ENCODE measurements at regions not wholly inside any gene's neighbourhood (a gene's known extent, or its start where the extent isn't known, plus 50 kb on each side); places are given as distances from the start of the nearest gene placed in this dataset.

- Histone ChIP-seq H3K27me3 (no peaks in the 10 kb centered on the region), H3K4me1 (peaks cover 0 to 7% (median 0%) of the 10 kb centered on the region in 4 donors), H3K9me3 (no peaks in the 10 kb centered on the region), H3K36me3 (peaks cover 0 to 43% (median 0%) of the 10 kb centered on the region in 3 donors), H3K27ac (no peak overlapping the region), H3K4me3 (no peak overlapping the region)
- WGBS, 2 donors, result 72 to 83% methylated on average over 3 of the region's 3 CpGs
- no peak for TF ChIP-seq POLR2A (IDR thresholded peaks at IDR 0.05)
- no peak for DNase-seq (ENCODE audit: low spot score in 2 of 2)
These were observed 50.2 kb downstream of the ZZZ3 start for GRCh38 chr1:77632216-77632615.

- no peak overlapping the region for H3K4me3 ChIP-seq
- WGBS, 2 donors, result 42 to 47% methylated on average over 1 of the region's 1 CpG
- no peak overlapping the region for H3K27ac ChIP-seq
- H3K36me3 ChIP-seq, result peaks cover 0 to 45% (median 0%) of the 10 kb centered on the region in 3 donors
- no peaks in the 10 kb centered on the region for H3K9me3 ChIP-seq
- no peak for TF ChIP-seq POLR2A (IDR thresholded peaks at IDR 0.05)
- no peak for TF ChIP-seq EP300 (IDR thresholded peaks at IDR 0.05)
- no peak for TF ChIP-seq CTCF (IDR thresholded peaks at IDR 0.05)
- no peaks in the 10 kb centered on the region for H3K27me3 ChIP-seq
- H3K4me1 ChIP-seq, result peaks cover 0 to 6% (median 0%) of the 10 kb centered on the region in 4 donors
- no peak for DNase-seq (ENCODE audit: low spot score in 2 of 2)
These were observed 50.7 kb downstream of the ZZZ3 start for GRCh38 chr1:77631751-77632150.

GRCh38 chr1:77631302-77631701 lies 51.2 kb downstream of the ZZZ3 start:
- Histone ChIP-seq H3K9me3 (no peaks in the 10 kb centered on the region), H3K4me1 (peaks cover 0 to 6% (median 0%) of the 10 kb centered on the region in 4 donors), H3K27me3 (no peaks in the 10 kb centered on the region), H3K36me3 (peaks cover 0 to 49% (median 0%) of the 10 kb centered on the region in 3 donors), H3K27ac (no peak overlapping the region), H3K4me3 (no peak overlapping the region)
- WGBS, 2 donors, result 97 to 100% methylated on average over 1 of the region's 1 CpG
- DNase-seq (ENCODE audit: low spot score in 2 of 2), result no peak
- TF ChIP-seq CTCF (IDR thresholded peaks at IDR 0.05) (no peak), EP300 (IDR thresholded peaks at IDR 0.05) (no peak), POLR2A (IDR thresholded peaks at IDR 0.05) (no peak)

GRCh38 chr1:77627978-77628570 lies 54.4 kb downstream of the ZZZ3 start:
- H3K4me3 ChIP-seq, result no peak overlapping the region
- peaks cover 0 to 13% (median 0%) of the 10 kb centered on the region in 4 donors for H3K4me1 ChIP-seq
- H3K9me3 ChIP-seq, result no peaks in the 10 kb centered on the region
- DNase-seq (ENCODE audit: low spot score in 2 of 2), result no peak
- no peak overlapping the region for H3K27ac ChIP-seq
- H3K36me3 ChIP-seq, result peaks cover 0 to 54% (median 0%) of the 10 kb centered on the region in 3 donors
- H3K27me3 ChIP-seq, result no peaks in the 10 kb centered on the region
- no peak for TF ChIP-seq CTCF (IDR thresholded peaks at IDR 0.05)
- TF ChIP-seq POLR2A (IDR thresholded peaks at IDR 0.05), result no peak
- TF ChIP-seq EP300 (IDR thresholded peaks at IDR 0.05), result no peak
- 90 to 91% methylated on average over 4 of the region's 4 CpGs for WGBS, 2 donors

GRCh38 chr1:77625250-77625649 lies 57.2 kb downstream of the ZZZ3 start:
- no peak overlapping the region for H3K27ac ChIP-seq
- TF ChIP-seq POLR2A (IDR thresholded peaks at IDR 0.05) (no peak), EP300 (IDR thresholded peaks at IDR 0.05) (no peak), CTCF (IDR thresholded peaks at IDR 0.05) (no peak)
- H3K4me3 ChIP-seq, result no peak overlapping the region
- H3K4me1 ChIP-seq, result peaks cover 0 to 6% (median 0%) of the 10 kb centered on the region in 4 donors
- no peaks in the 10 kb centered on the region for H3K27me3 ChIP-seq
- 94 to 97% methylated on average over 1 of the region's 1 CpG for WGBS, 2 donors
- peaks cover 0 to 44% (median 0%) of the 10 kb centered on the region in 3 donors for H3K36me3 ChIP-seq
- no peaks in the 10 kb centered on the region for H3K9me3 ChIP-seq
- no peak for DNase-seq (ENCODE audit: low spot score in 2 of 2)
